Neural progenitor cell (in vitro differentiated cells): ENCODE measurements at regions not wholly inside any gene's neighbourhood (a gene's known extent, or its start where the extent isn't known, plus 50 kb on each side); places are given as distances from the start of the nearest gene placed in this dataset.

ENCODE experiments used
- DNase-seq: peaks from one replicate; pipeline ENCODE4 v3.0.0-alpha.2; 2016; ENCODE audit warnings: low spot score
- H2AFZ ChIP-seq: fragments of 200-600 bp; sonication (generic); replicated peaks from 2 replicates; pipeline ENCODE4 v1.6.1; 2016; ENCODE audit warnings: antibody characterized with exemption
- H3F3A ChIP-seq: fragments of 200-600 bp; sonication (generic); 2 replicates; pipeline ENCODE4 v1.6.1; 2016; ENCODE audit warnings: antibody characterized with exemption, low read depth
- H3K27ac ChIP-seq: fragments of 200-600 bp; sonication (generic); 2 replicates; pipeline ENCODE4 v1.5.1; 2016; ENCODE audit warnings: mild to moderate bottlenecking
- H3K27me3 ChIP-seq: fragments of 200-600 bp; sonication (generic); 2 replicates; pipeline ENCODE4 v1.6.1; 2016; ENCODE audit warnings: mild to moderate bottlenecking, moderate library complexity
- H3K36me3 ChIP-seq: fragments of 200-600 bp; sonication (generic); 2 replicates; pipeline ENCODE4 v1.5.1; 2016
- H3K4me1 ChIP-seq: fragments of 200-600 bp; sonication (generic); 2 replicates; pipeline ENCODE4 v1.6.1; 2016; ENCODE audit warnings: mixed run types
- H3K4me2 ChIP-seq: fragments of 200-600 bp; sonication (generic); 2 replicates; pipeline ENCODE4 v1.6.1; 2016
- H3K4me3 ChIP-seq: fragments of 200-600 bp; sonication (generic); 2 replicates; pipeline ENCODE4 v1.5.1; 2016
- H3K79me2 ChIP-seq: fragments of 200-600 bp; sonication (generic); 2 replicates; pipeline ENCODE4 v1.6.1; 2016; ENCODE audit warnings: low read depth
- H3K9ac ChIP-seq: fragments of 200-600 bp; sonication (generic); 2 replicates; pipeline ENCODE4 v1.6.1; 2016
- H3K9me3 ChIP-seq: fragments of 200-600 bp; sonication (generic); 2 replicates; pipeline ENCODE4 v1.5.1; 2016; ENCODE audit warnings: low read depth
- H4K20me1 ChIP-seq: fragments of 200-600 bp; sonication (generic); 2 replicates; pipeline ENCODE4 v1.6.1; 2016; ENCODE audit warnings: low read depth
- H3K27ac Mint-ChIP-seq: 3 replicates; pipeline ENCODE4 v1.8.0; 2021; ENCODE audit warnings: mixed read lengths
- H3K27me3 Mint-ChIP-seq: 2 replicates; pipeline ENCODE4 v1.8.0; 2022; ENCODE audit warnings: low read depth, mild to moderate bottlenecking, inconsistent platforms, moderate library complexity, mixed read lengths; ENCODE audit not compliant: insufficient read depth
- H3K36me3 Mint-ChIP-seq: 3 replicates; pipeline ENCODE4 v1.8.0; 2021; ENCODE audit warnings: mixed read lengths
- H3K4me1 Mint-ChIP-seq: 3 replicates; pipeline ENCODE4 v1.8.0; 2021; ENCODE audit warnings: mixed read lengths
- H3K4me3 Mint-ChIP-seq: 3 replicates; pipeline ENCODE4 v1.8.0; 2021; ENCODE audit warnings: mild to moderate bottlenecking, moderate library complexity, mixed read lengths
- H3K9me3 Mint-ChIP-seq: 3 replicates; pipeline ENCODE4 v1.8.0; 2020; ENCODE audit warnings: mixed read lengths
- CTCF ChIP-seq: fragments of 200-600 bp; sonication (generic); IDR thresholded peaks from 2 replicates; pipeline ENCODE4 v1.5.1; 2017; ENCODE audit warnings: antibody characterized with exemption, mild to moderate bottlenecking
- EZH2 ChIP-seq: fragments of 200-600 bp; sonication (generic); IDR thresholded peaks from 2 replicates; pipeline ENCODE4 v1.6.1; 2017; ENCODE audit warnings: antibody characterized with exemption, mild to moderate bottlenecking, moderate library complexity
- EZH2phosphoT487 ChIP-seq: fragments of 200-600 bp; sonication (generic); IDR thresholded peaks from 2 replicates; pipeline ENCODE4 v1.6.1; 2017; ENCODE audit warnings: antibody characterized with exemption

- Histone ChIP-seq H3K36me3 (no peaks in the 10 kb centered on the region), H3K27ac (no peak overlapping the region), H3K9me3 (no peaks in the 10 kb centered on the region), H3K79me2 (no peaks in the 10 kb centered on the region), H3F3A (no peaks in the 10 kb centered on the region), H3K4me1 (no peaks in the 10 kb centered on the region), H3K4me2 (no peak overlapping the region), H3K4me3 (no peak overlapping the region), H3K9ac (no peak overlapping the region), H3K27me3 (no peaks in the 10 kb centered on the region), H4K20me1 (no peaks in the 10 kb centered on the region), H2AFZ (no peak overlapping the region)
- TF ChIP-seq EZH2 (no peak), EZH2phosphoT487 (no peak), CTCF (no peak)
- H3K27ac Mint-ChIP-seq = no peak overlapping the region
- no peaks in the 10 kb centered on the region for H3K36me3 Mint-ChIP-seq
- H3K9me3 Mint-ChIP-seq = no peaks in the 10 kb centered on the region
- no peak overlapping the region for H3K4me3 Mint-ChIP-seq
- DNase-seq = no peak
- H3K4me1 Mint-ChIP-seq = peaks cover 9% of the 10 kb centered on the region
- peaks cover 9% of the 10 kb centered on the region for H3K27me3 Mint-ChIP-seq
Measured at GRCh38 chr20:4606051-4606450, 80.2 kb upstream of the PRNP start.

GRCh38 chr20:4605166-4605565 lies 81.1 kb upstream of the PRNP start:
- DNase-seq = no peak
- H3K27me3 ChIP-seq = no peaks in the 10 kb centered on the region
- H3K4me3 ChIP-seq = no peak overlapping the region
- TF ChIP-seq EZH2phosphoT487 = no peak
- TF ChIP-seq EZH2 = no peak
- no peak for TF ChIP-seq CTCF
- H3K4me1 ChIP-seq = no peaks in the 10 kb centered on the region
- Mint-ChIP-seq H3K27me3 (peaks cover 9% of the 10 kb centered on the region), H3K36me3 (no peaks in the 10 kb centered on the region), H3K27ac (no peak overlapping the region), H3K4me1 (peaks cover 9% of the 10 kb centered on the region), H3K9me3 (no peaks in the 10 kb centered on the region), H3K4me3 (no peak overlapping the region)
- no peaks in the 10 kb centered on the region for H3F3A ChIP-seq
- no peak overlapping the region for H3K4me2 ChIP-seq
- H3K9ac ChIP-seq = no peak overlapping the region
- H3K36me3 ChIP-seq = no peaks in the 10 kb centered on the region
- no peak overlapping the region for H3K27ac ChIP-seq
- no peaks in the 10 kb centered on the region for H3K79me2 ChIP-seq
- H2AFZ ChIP-seq = no peak overlapping the region
- no peaks in the 10 kb centered on the region for H3K9me3 ChIP-seq
- H4K20me1 ChIP-seq = no peaks in the 10 kb centered on the region

GRCh38 chr20:4604580-4604979 lies 81.7 kb upstream of the PRNP start:
- Histone ChIP-seq H3K4me1 (no peaks in the 10 kb centered on the region), H3K27me3 (no peaks in the 10 kb centered on the region), H3K36me3 (no peaks in the 10 kb centered on the region), H3K9ac (no peak overlapping the region), H3K27ac (no peak overlapping the region), H3K79me2 (no peaks in the 10 kb centered on the region), H3K4me3 (no peak overlapping the region), H3K9me3 (no peaks in the 10 kb centered on the region), H2AFZ (no peak overlapping the region), H3F3A (no peaks in the 10 kb centered on the region), H4K20me1 (no peaks in the 10 kb centered on the region), H3K4me2 (no peak overlapping the region)
- Mint-ChIP-seq H3K27ac (no peak overlapping the region), H3K27me3 (peaks cover 9% of the 10 kb centered on the region), H3K4me1 (peaks cover 9% of the 10 kb centered on the region), H3K9me3 (no peaks in the 10 kb centered on the region), H3K4me3 (no peak overlapping the region), H3K36me3 (no peaks in the 10 kb centered on the region)
- no peak for DNase-seq
- no peak for TF ChIP-seq EZH2
- no peak for TF ChIP-seq EZH2phosphoT487
- no peak for TF ChIP-seq CTCF

GRCh38 chr20:4603724-4604123 lies 82.5 kb upstream of the PRNP start:
- H3K27me3 ChIP-seq = no peaks in the 10 kb centered on the region
- no peaks in the 10 kb centered on the region for H3K4me1 ChIP-seq
- no peak overlapping the region for H3K4me3 Mint-ChIP-seq
- H3K4me2 ChIP-seq = no peak overlapping the region
- no peaks in the 10 kb centered on the region for H3K9me3 ChIP-seq
- H2AFZ ChIP-seq = no peak overlapping the region
- no peaks in the 10 kb centered on the region for H3K79me2 ChIP-seq
- TF ChIP-seq EZH2 (no peak), EZH2phosphoT487 (no peak), CTCF (no peak)
- no peak overlapping the region for H3K27ac ChIP-seq
- H3K4me3 ChIP-seq = no peak overlapping the region
- H3K27ac Mint-ChIP-seq = no peak overlapping the region
- no peak for DNase-seq
- no peaks in the 10 kb centered on the region for H3K36me3 Mint-ChIP-seq
- H3K9me3 Mint-ChIP-seq = no peaks in the 10 kb centered on the region
- H3K36me3 ChIP-seq = no peaks in the 10 kb centered on the region
- peaks cover 9% of the 10 kb centered on the region for H3K4me1 Mint-ChIP-seq
- no peak overlapping the region for H3K9ac ChIP-seq
- no peaks in the 10 kb centered on the region for H4K20me1 ChIP-seq
- H3K27me3 Mint-ChIP-seq = peaks cover 9% of the 10 kb centered on the region
- no peaks in the 10 kb centered on the region for H3F3A ChIP-seq
